HG02981 (cell line): ENCODE measurements at regions not wholly inside any gene's neighbourhood (a gene's known extent, or its start where the extent isn't known, plus 50 kb on each side); places are given as distances from the start of the nearest gene placed in this dataset.
"Not testable (repeated sequence)": the region's sequence is repeated elsewhere in the genome, so short reads cannot be mapped to it uniquely, and the experiment has no call there.

Experiments
- ATAC-seq: cut with Tn5 transposase; IDR thresholded peaks from one replicate; pipeline ENCODE4 v1.9.1; 2021; ENCODE audit warnings: mild to moderate bottlenecking, moderate library complexity; ENCODE audit not compliant: unreplicated experiment

- ATAC-seq: no peak
These were observed 281.6 kb downstream of the SLC7A11 start for GRCh38 chr4:137960371-137961050.

- ATAC-seq: no peak
These were observed 284.3 kb downstream of the SLC7A11 start for GRCh38 chr4:137957806-137958205.

GRCh38 chr4:137956256-137956655 lies 285.9 kb downstream of the SLC7A11 start:
- no peak for ATAC-seq

- ATAC-seq: no peak
These were observed 286.6 kb downstream of the SLC7A11 start for GRCh38 chr4:137955595-137955994.

- ATAC-seq: no peak
These were observed 290.0 kb downstream of the SLC7A11 start for GRCh38 chr4:137952116-137952515.

GRCh38 chr4:137950286-137950685 lies 291.9 kb downstream of the SLC7A11 start:
- no peak for ATAC-seq

GRCh38 chr4:137949746-137950145 lies 292.4 kb downstream of the SLC7A11 start:
- ATAC-seq: no peak

- ATAC-seq: no peak
These were observed 295.5 kb downstream of the SLC7A11 start for GRCh38 chr4:137946453-137947174.

GRCh38 chr4:137942815-137943214 lies 299.3 kb downstream of the SLC7A11 start:
- ATAC-seq: not testable (repeated sequence)

GRCh38 chr4:137942015-137942515 lies 300.1 kb downstream of the SLC7A11 start:
- not testable (repeated sequence) for ATAC-seq

- ATAC-seq: no peak
These were observed 307.2 kb downstream of the SLC7A11 start for GRCh38 chr4:137934911-137935310.

GRCh38 chr4:137934046-137934445 lies 308.1 kb downstream of the SLC7A11 start:
- ATAC-seq: no peak

- ATAC-seq: no peak
These were observed 314.2 kb downstream of the SLC7A11 start for GRCh38 chr4:137927972-137928371.

- no peak for ATAC-seq
These were observed 318.7 kb downstream of the SLC7A11 start for GRCh38 chr4:137923494-137923893.

GRCh38 chr4:137922721-137923120 lies 319.4 kb downstream of the SLC7A11 start:
- ATAC-seq: no peak

- no peak for ATAC-seq
These were observed 332.4 kb downstream of the SLC7A11 start for GRCh38 chr4:137909529-137910309.

- ATAC-seq: no peak
These were observed 336.2 kb downstream of the SLC7A11 start for GRCh38 chr4:137905930-137906329.

GRCh38 chr4:137901114-137901513 lies 341.0 kb downstream of the SLC7A11 start:
- ATAC-seq: no peak

- ATAC-seq: no peak
These were observed 345.9 kb downstream of the SLC7A11 start for GRCh38 chr4:137896221-137896737.

GRCh38 chr4:137895515-137895914 lies 346.6 kb downstream of the SLC7A11 start:
- ATAC-seq: not testable (repeated sequence)

- no peak for ATAC-seq
These were observed 350.0 kb downstream of the SLC7A11 start for GRCh38 chr4:137892134-137892533.
